A549 (cell line): ENCODE measurements at regions not wholly inside any gene's neighbourhood (a gene's known extent, or its start where the extent isn't known, plus 50 kb on each side); places are given as distances from the start of the nearest gene placed in this dataset.
"Not testable (repeated sequence)": the region's sequence is repeated elsewhere in the genome, so short reads cannot be mapped to it uniquely, and the experiment has no call there.

Experiments used
- ATAC-seq, 2 experiments: fragments of 200-7000 bp in 1 of 2; fragments of >200 bp in 1 of 2; cut with Nextera tagmentation in 1 of 2; cut with Tn5 transposase in 1 of 2; 3 replicates each; pipeline versions ENCODE4 v1.8.0 to v1.9.1; 2018 to 2020; ENCODE audit warnings: mild to moderate bottlenecking in 1 of 2, moderate library complexity in 1 of 2
- CTCF ChIA-PET: fragments of 300-600 bp; sonication (Branson Sonifier 250); formaldehyde crosslinking; extraction: SDS; loops from one replicate; lab custom pipeline; 2021; ENCODE audit warnings: antibody characterized with exemption, inconsistent platforms; lab: Yijun Ruan, JAX
- POLR2A ChIA-PET: fragments of 350-600 bp; formaldehyde crosslinking; extraction: SDS; loops from one replicate; lab custom pipeline; 2021; ENCODE audit warnings: antibody characterized with exemption, inconsistent platforms; lab: Yijun Ruan, JAX
- DNase-seq, 2 experiments: peaks; one replicate each; pipeline versions ENCODE4 v3.0.0 to v3.0.0-alpha.2; 2011 to 2016; ENCODE audit warnings: low read depth in 1 of 2, low spot score in 1 of 2
- FAIRE-seq: peaks from 2 replicates; lab custom pipeline; 2011; peaks lifted over from hg19 to GRCh38; lab: Jason Lieb, UNC
- H3K27ac ChIP-seq, 2 experiments: fragments of >200 bp; sonication (Bioruptor Twin); formaldehyde crosslinking; 3 replicates each; pipeline ENCODE4 v1.5.1; 2016 to 2017
- H3K4me1 ChIP-seq: fragments of >200 bp; sonication (Bioruptor Twin); formaldehyde crosslinking; 3 replicates; pipeline ENCODE4 v1.6.1; 2016
- H3K4me2 ChIP-seq: fragments of >200 bp; sonication (Bioruptor Twin); formaldehyde crosslinking; 3 replicates; pipeline ENCODE4 v1.6.1; 2016
- H3K4me3 ChIP-seq: fragments of >200 bp; sonication (Bioruptor Twin); formaldehyde crosslinking; 3 replicates; pipeline ENCODE4 v1.5.1; 2016
- H3K9me3 ChIP-seq: fragments of >200 bp; sonication (Bioruptor Twin); formaldehyde crosslinking; 3 replicates; pipeline ENCODE4 v1.6.1; 2016
- CBX2 ChIP-seq: fragments of 200-600 bp; sonication (generic); IDR thresholded peaks from 2 replicates; pipeline ENCODE4 v1.6.1; 2016; ENCODE audit warnings: low read depth, mild to moderate bottlenecking, borderline replicate concordance
- CBX8 ChIP-seq: fragments of 200-600 bp; sonication (generic); IDR thresholded peaks from 2 replicates; pipeline ENCODE4 v1.6.1; 2016
- CEBPB ChIP-seq, 2 experiments: fragments of >200 bp in 1 of 2; sonication (Bioruptor Twin) in 1 of 2; formaldehyde crosslinking in 1 of 2; IDR thresholded peaks; 2 replicates each; pipeline ENCODE4 v1.6.1; 2012 to 2016
- CHD2 ChIP-seq: fragments of 150-350 bp; IDR thresholded peaks from 2 replicates; pipeline ENCODE4 v1.6.1; 2014; ENCODE audit warnings: low read length; ENCODE audit not compliant: partially characterized antibody
- CHD4 ChIP-seq: fragments of 200-600 bp; sonication (generic); IDR thresholded peaks from 2 replicates; pipeline ENCODE4 v1.6.1; 2016; ENCODE audit warnings: antibody characterized with exemption, mild to moderate bottlenecking, borderline replicate concordance
- EHMT2 ChIP-seq: fragments of 200-600 bp; sonication (generic); IDR thresholded peaks from 2 replicates; pipeline ENCODE4 v1.6.1; 2016; ENCODE audit warnings: antibody characterized with exemption, low read depth, mild to moderate bottlenecking, moderate library complexity
- EP300 ChIP-seq, 2 experiments: fragments of >200 bp; sonication (Bioruptor Twin); formaldehyde crosslinking; IDR thresholded peaks; 2 replicates in 1 of 2; 3 replicates in 1 of 2; pipeline ENCODE4 v1.6.1; 2016 to 2017
- FOSB ChIP-seq: fragments of 250-450 bp; sonication (Bioruptor Pico); IDR thresholded peaks from 2 replicates; pipeline ENCODE4 v1.5.0; 2020; ENCODE audit warnings: mild to moderate bottlenecking, moderate library complexity
- HEYL ChIP-seq: fragments of 250-450 bp; sonication (Bioruptor Pico); IDR thresholded peaks from 2 replicates; pipeline ENCODE4 v1.8.0; 2021; ENCODE audit warnings: mild to moderate bottlenecking, moderate library complexity
- HOXA7 ChIP-seq: fragments of 250-450 bp; sonication (Bioruptor Pico); IDR thresholded peaks from 2 replicates; pipeline ENCODE4 v1.5.0; 2020; ENCODE audit warnings: mild to moderate bottlenecking, moderate library complexity
- HOXB5 ChIP-seq: fragments of 250-450 bp; sonication (Bioruptor Pico); IDR thresholded peaks from 2 replicates; pipeline ENCODE4 v1.5.0; 2020; ENCODE audit warnings: mild to moderate bottlenecking, moderate library complexity
- JUN ChIP-seq, 2 experiments: fragments of >200 bp; sonication (Bioruptor Twin); formaldehyde crosslinking; IDR thresholded peaks; 2 replicates in 1 of 2; 3 replicates in 1 of 2; pipeline ENCODE4 v1.6.1; 2016 to 2017
- KDM1A ChIP-seq: fragments of 200-600 bp; sonication (generic); IDR thresholded peaks from 2 replicates; pipeline ENCODE4 v1.6.1; 2016; ENCODE audit warnings: low read depth, mild to moderate bottlenecking
- MAFK ChIP-seq: fragments of 450-650 bp; IDR thresholded peaks from 2 replicates; pipeline ENCODE4 v1.6.1; 2014; ENCODE audit not compliant: partially characterized antibody
- MYC ChIP-seq: IDR thresholded peaks from 2 replicates; pipeline ENCODE4 v1.6.1; 2012; ENCODE audit warnings: mild to moderate bottlenecking, inconsistent platforms, low read length, improper control_type of control experiment, borderline replicate concordance
- NR3C1 ChIP-seq: fragments of >200 bp; sonication (Bioruptor Twin); formaldehyde crosslinking; IDR thresholded peaks from 3 replicates; pipeline ENCODE4 v1.6.1; 2017
- POLR2A ChIP-seq: IDR thresholded peaks from 2 replicates; pipeline ENCODE4 v1.6.1; 2012; ENCODE audit warnings: mild to moderate bottlenecking, low read length
- POLR2AphosphoS2 ChIP-seq: conservative IDR thresholded peaks from 2 replicates; pipeline ENCODE4 v1.6.1; 2012; ENCODE audit warnings: low read length, improper control_type of control experiment, inconsistent platforms
- RNF2 ChIP-seq: fragments of 200-600 bp; sonication (generic); IDR thresholded peaks from 2 replicates; pipeline ENCODE4 v1.6.1; 2016; ENCODE audit warnings: low read depth, mild to moderate bottlenecking, antibody characterized with exemption, moderate library complexity, borderline replicate concordance
- SMC3 ChIP-seq: fragments of >200 bp; sonication (Bioruptor Twin); formaldehyde crosslinking; IDR thresholded peaks from 3 replicates; pipeline ENCODE4 v1.6.1; 2018; ENCODE audit warnings: inconsistent platforms
- SREBF2 ChIP-seq: fragments of 450-650 bp; IDR thresholded peaks from 2 replicates; pipeline ENCODE4 v1.6.1; 2014; ENCODE audit warnings: mild to moderate bottlenecking, moderate library complexity
- TP53 ChIP-seq: fragments of 250-450 bp; sonication (Bioruptor Pico); IDR thresholded peaks from 2 replicates; pipeline ENCODE4 v1.5.0; 2021; ENCODE audit warnings: mild to moderate bottlenecking, moderate library complexity
- ZFP36 ChIP-seq: fragments of 450-650 bp; IDR thresholded peaks from 2 replicates; pipeline ENCODE4 v1.6.1; 2014; ENCODE audit warnings: borderline replicate concordance; ENCODE audit not compliant: partially characterized antibody
- ZNF302 ChIP-seq: fragments of 250-450 bp; sonication (Bioruptor Pico); IDR thresholded peaks from 2 replicates; pipeline ENCODE4 v1.9.0; 2021; ENCODE audit warnings: inconsistent platforms, mild to moderate bottlenecking, moderate library complexity
- WGBS: methylation state at CpG from one replicate; pipeline ENCODE4 v1.1.6; 2017; ENCODE audit errors: missing lambda C conversion rate; 5-methylcytosine and 5-hydroxymethylcytosine counted together
- TF ChIP-seq, protein P1 (sequence below): fragments of 250-450 bp; sonication (Bioruptor Pico); IDR thresholded peaks from 2 replicates; pipeline ENCODE4 v1.5.0; 2020; ENCODE audit warnings: low read depth, mild to moderate bottlenecking, moderate library complexity
- TF ChIP-seq, protein P2 (sequence below): IDR thresholded peaks from 2 replicates; pipeline ENCODE4 v1.6.1; 2012
- TF ChIP-seq, protein P3 (sequence below): fragments of 250-450 bp; sonication (Bioruptor Pico); IDR thresholded peaks from 2 replicates; pipeline ENCODE4 v1.5.0; 2021; ENCODE audit warnings: mild to moderate bottlenecking, moderate library complexity, borderline replicate concordance

DNA sequence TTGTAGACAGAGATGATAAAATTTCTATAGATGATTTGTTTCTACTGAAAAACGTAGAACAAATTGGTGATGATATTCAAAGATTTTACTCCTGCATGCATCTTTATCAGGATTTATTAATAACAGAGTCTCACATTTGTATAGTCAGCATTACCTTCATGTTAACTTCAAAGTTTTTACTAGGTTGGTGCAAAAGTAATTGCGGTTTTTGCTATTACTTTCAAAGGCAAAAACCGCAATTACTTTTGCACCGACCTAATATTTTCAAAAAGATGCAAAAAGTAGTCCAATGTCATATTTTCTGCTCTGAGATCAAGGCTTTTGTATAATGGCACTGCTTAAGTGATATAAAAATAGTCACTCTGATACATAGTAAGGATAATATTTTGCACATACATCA is 536.4 kb upstream of the ADGRL3 start:
- 14% methylated on average over 4 of the region's 4 CpGs for WGBS

DNA sequence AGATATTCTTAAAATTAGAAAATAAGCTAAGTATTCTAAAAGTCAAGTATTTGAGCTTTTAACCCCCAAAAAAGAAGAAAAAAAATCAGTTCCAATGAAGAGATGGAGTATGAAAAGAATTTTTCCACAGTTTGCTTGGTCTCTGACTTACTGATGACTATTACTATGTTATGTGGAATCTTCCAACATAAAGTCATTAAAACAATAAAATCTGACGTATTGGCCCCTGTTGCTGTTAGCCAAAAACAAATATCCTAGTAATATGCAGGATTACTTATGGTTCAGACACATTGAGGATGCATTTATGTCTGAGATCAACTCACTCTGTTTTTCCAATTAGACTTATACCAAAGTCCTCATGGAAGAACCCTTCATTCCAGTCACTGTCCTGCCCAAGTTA is 517.2 kb upstream of the ADGRL3 start:
- Histone ChIP-seq H3K4me2 (no peak overlapping the region), H3K9me3 (no peaks in the 10 kb centered on the region), H3K4me1 (no peaks in the 10 kb centered on the region), H3K4me3 (no peak overlapping the region), H3K27ac (no peak overlapping the region)
- TF ChIP-seq, protein P1, sequence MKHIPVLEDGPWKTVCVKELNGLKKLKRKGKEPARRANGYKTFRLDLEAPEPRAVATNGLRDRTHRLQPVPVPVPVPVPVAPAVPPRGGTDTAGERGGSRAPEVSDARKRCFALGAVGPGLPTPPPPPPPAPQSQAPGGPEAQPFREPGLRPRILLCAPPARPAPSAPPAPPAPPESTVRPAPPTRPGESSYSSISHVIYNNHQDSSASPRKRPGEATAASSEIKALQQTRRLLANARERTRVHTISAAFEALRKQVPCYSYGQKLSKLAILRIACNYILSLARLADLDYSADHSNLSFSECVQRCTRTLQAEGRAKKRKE = no peak
- TF ChIP-seq JUN (IDR thresholded peaks at IDR 0.05) = no peak
- DNase-seq (no peak), FAIRE-seq (no peak), ATAC-seq (no peak)
- CTCF ChIA-PET = no interaction called here
- 0% methylated on average over 1 of the region's 1 CpG for WGBS
- POLR2A ChIA-PET = no interaction called here

More for the DNA sequence above, 536.4 kb upstream of the ADGRL3 start:
- TF ChIP-seq HOXA7 (CRISPR knock-in tag) = no peak
- no peak for TF ChIP-seq MAFK
- TF ChIP-seq POLR2AphosphoS2 = no peak
- no peak for TF ChIP-seq HEYL (CRISPR knock-in tag)
- TF ChIP-seq CHD4 = no peak
- TF ChIP-seq EP300 (IDR thresholded peaks at IDR 0.05) = no peak
- no peak for TF ChIP-seq KDM1A
- TF ChIP-seq, protein P2, sequence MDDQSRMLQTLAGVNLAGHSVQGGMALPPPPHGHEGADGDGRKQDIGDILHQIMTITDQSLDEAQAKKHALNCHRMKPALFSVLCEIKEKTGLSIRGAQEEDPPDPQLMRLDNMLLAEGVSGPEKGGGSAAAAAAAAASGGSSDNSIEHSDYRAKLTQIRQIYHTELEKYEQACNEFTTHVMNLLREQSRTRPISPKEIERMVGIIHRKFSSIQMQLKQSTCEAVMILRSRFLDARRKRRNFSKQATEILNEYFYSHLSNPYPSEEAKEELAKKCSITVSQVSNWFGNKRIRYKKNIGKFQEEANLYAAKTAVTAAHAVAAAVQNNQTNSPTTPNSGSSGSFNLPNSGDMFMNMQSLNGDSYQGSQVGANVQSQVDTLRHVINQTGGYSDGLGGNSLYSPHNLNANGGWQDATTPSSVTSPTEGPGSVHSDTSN = no peak
- TF ChIP-seq CHD2 = no peak
- TF ChIP-seq, protein P1 = no peak
- TF ChIP-seq SREBF2 = no peak
- no peak for TF ChIP-seq TP53 (CRISPR knock-in tag)
- no peak for TF ChIP-seq EHMT2
- TF ChIP-seq SMC3 = no peak
- Histone ChIP-seq H3K4me3 (no peak overlapping the region), H3K4me1 (no peaks in the 10 kb centered on the region), H3K4me2 (no peak overlapping the region), H3K9me3 (no peaks in the 10 kb centered on the region), H3K27ac (no peak overlapping the region)
- DNase-seq = no peak
- no peak for ATAC-seq
- ChIA-PET POLR2A (no interaction called here), CTCF (no interaction called here)
- no peak for FAIRE-seq

DNA sequence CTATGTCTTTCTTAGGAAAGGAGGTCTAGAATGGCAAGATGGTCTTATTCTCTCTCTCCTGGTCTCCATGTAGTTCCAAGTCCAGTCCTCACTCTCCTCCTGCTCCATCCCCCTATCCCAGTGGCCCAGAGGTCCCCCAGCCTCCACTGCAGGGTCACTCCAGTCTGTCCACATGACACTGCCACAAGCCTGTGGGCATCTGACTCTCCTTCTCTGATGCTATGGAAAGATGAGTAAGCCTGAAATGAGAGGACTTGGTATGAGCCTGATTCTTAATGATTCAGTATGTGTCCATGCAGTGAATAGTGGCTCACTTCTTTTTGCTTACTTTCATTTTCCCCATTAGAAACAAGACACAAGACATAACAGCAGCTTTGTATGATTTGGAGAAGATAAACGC is 516.8 kb upstream of the ADGRL3 start:
- Histone ChIP-seq H3K9me3 (no peaks in the 10 kb centered on the region), H3K4me1 (no peaks in the 10 kb centered on the region), H3K27ac (no peak overlapping the region), H3K4me3 (no peak overlapping the region), H3K4me2 (no peak overlapping the region)
- TF ChIP-seq FOSB (CRISPR knock-in tag) (no peak), MAFK (no peak), CEBPB (IDR thresholded peaks at IDR 0.05) (no peak), CBX2 (no peak)
- FAIRE-seq (no peak), ATAC-seq (no peak), DNase-seq (no peak)
- POLR2A ChIA-PET = no interaction called here
- WGBS = 10% methylated on average over 1 of the region's 1 CpG
- CTCF ChIA-PET = no interaction called here

DNA sequence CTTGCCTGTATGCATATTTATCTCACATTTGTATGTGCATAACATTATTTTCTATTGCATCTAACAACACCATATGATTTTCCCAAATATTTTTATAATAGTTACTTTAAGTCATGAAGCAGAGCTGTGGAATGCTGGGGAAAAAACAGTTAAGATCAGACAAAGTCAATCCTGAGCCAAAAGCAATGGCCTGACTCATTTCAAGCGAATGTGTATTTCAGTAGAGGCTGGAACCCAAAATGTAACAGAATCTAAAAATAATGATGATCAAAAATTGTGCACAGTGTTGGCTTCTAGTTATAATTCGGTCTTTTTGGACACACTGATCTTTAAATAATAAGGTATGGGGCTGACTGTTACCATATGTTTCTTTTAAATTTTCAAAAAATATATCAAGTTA is 516.2 kb upstream of the ADGRL3 start:
- no peak overlapping the region for H3K27ac ChIP-seq
- CTCF ChIA-PET = no interaction called here

DNA sequence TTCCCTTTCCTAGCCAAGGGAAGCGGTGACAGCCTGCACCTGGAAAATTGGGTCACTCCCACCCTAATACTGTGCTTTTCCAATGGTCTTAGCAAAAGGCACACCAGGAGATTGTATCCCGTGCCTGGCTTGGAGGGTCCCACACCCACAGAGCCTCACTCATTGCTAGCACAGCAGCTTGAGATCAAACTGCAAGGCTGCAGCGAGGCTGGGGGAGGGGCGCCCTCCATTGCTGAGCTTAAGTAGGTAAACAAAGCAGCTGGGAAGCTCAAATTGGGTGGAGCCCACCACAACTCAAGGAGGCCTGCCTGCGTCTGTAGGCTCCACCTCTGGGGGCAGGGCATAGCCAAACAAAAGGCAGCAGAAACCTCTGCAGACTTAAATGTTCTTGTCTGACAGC is 504.1 kb upstream of the ADGRL3 start:
- ATAC-seq, FAIRE-seq, H3K4me3 ChIP-seq, H3K4me1 ChIP-seq, POLR2A ChIA-PET, H3K4me2 ChIP-seq, DNase-seq, CTCF ChIA-PET, H3K27ac ChIP-seq, H3K9me3 ChIP-seq: not testable (repeated sequence)
- 4% methylated on average over 4 of the region's 5 CpGs for WGBS

More for the DNA sequence above, 516.2 kb upstream of the ADGRL3 start:
- DNase-seq (no peak), ATAC-seq (no peak), FAIRE-seq (no peak)
- Histone ChIP-seq H3K4me1 (no peaks in the 10 kb centered on the region), H3K4me2 (no peak overlapping the region), H3K4me3 (no peak overlapping the region), H3K9me3 (no peaks in the 10 kb centered on the region)
- TF ChIP-seq ZFP36 = no peak
- no peak for TF ChIP-seq TP53 (CRISPR knock-in tag)
- no peak for TF ChIP-seq MYC
- no peak for TF ChIP-seq NR3C1
- TF ChIP-seq POLR2A = no peak
- no peak for TF ChIP-seq ZNF302
- TF ChIP-seq HOXB5 (CRISPR knock-in tag) = no peak
- TF ChIP-seq, protein P3, sequence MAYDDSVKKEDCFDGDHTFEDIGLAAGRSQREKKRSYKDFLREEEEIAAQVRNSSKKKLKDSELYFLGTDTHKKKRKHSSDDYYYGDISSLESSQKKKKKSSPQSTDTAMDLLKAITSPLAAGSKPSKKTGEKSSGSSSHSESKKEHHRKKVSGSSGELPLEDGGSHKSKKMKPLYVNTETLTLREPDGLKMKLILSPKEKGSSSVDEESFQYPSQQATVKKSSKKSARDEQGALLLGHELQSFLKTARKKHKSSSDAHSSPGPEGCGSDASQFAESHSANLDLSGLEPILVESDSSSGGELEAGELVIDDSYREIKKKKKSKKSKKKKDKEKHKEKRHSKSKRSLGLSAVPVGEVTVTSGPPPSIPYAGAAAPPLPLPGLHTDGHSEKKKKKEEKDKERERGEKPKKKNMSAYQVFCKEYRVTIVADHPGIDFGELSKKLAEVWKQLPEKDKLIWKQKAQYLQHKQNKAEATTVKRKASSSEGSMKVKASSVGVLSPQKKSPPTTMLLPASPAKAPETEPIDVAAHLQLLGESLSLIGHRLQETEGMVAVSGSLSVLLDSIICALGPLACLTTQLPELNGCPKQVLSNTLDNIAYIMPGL = no peak
- TF ChIP-seq, protein P2 = no peak
- no peak for TF ChIP-seq CBX8
- TF ChIP-seq RNF2 = no peak
- 2% methylated on average over 2 of the region's 2 CpGs for WGBS
- POLR2A ChIA-PET = no interaction called here
